AG09309 (cell line): ENCODE measurements at regions not wholly inside any gene's neighbourhood (a gene's known extent, or its start where the extent isn't known, plus 50 kb on each side); places are given as distances from the start of the nearest gene placed in this dataset.
"Not testable (repeated sequence)": the region's sequence is repeated elsewhere in the genome, so short reads cannot be mapped to it uniquely, and the experiment has no call there.

Experiments used
- DNase-seq: peaks from one replicate; pipeline ENCODE4 v3.0.0-alpha.2; 2010; ENCODE audit warnings: low read depth
- H3K4me3 ChIP-seq: 2 replicates; pipeline ENCODE4 v1.5.1; 2011; ENCODE audit warnings: mild to moderate bottlenecking, low read depth, low read length, moderate library complexity; ENCODE audit not compliant: control insufficient read depth

- not testable (repeated sequence) for H3K4me3 ChIP-seq, DNase-seq
Observed at GRCh38 chr21:5098010-5098743, 5423.2 kb upstream of the TPTE start.

GRCh38 chr21:5100604-5101174 lies 5420.7 kb upstream of the TPTE start:
- not testable (repeated sequence) for DNase-seq, H3K4me3 ChIP-seq

GRCh38 chr21:5101749-5102148 lies 5419.6 kb upstream of the TPTE start:
- H3K4me3 ChIP-seq, DNase-seq: not testable (repeated sequence)

- not testable (repeated sequence) for H3K4me3 ChIP-seq, DNase-seq
Observed at GRCh38 chr21:5103880-5104561, 5417.4 kb upstream of the TPTE start.

GRCh38 chr21:5104562-5104928 lies 5416.8 kb upstream of the TPTE start:
- not testable (repeated sequence) for DNase-seq, H3K4me3 ChIP-seq

- not testable (repeated sequence) for DNase-seq, H3K4me3 ChIP-seq
Observed at GRCh38 chr21:5105939-5106708, 5415.3 kb upstream of the TPTE start.

GRCh38 chr21:5106767-5107464 lies 5414.5 kb upstream of the TPTE start:
- H3K4me3 ChIP-seq, DNase-seq: not testable (repeated sequence)

- H3K4me3 ChIP-seq, DNase-seq: not testable (repeated sequence)
Observed at GRCh38 chr21:5107637-5108036, 5413.7 kb upstream of the TPTE start.

- DNase-seq, H3K4me3 ChIP-seq: not testable (repeated sequence)
Observed at GRCh38 chr21:5108048-5108775, 5413.2 kb upstream of the TPTE start.

- not testable (repeated sequence) for DNase-seq, H3K4me3 ChIP-seq
Observed at GRCh38 chr21:5111197-5111596, 5410.2 kb upstream of the TPTE start.

- not testable (repeated sequence) for H3K4me3 ChIP-seq, DNase-seq
Observed at GRCh38 chr21:5113092-5113491, 5408.3 kb upstream of the TPTE start.

- DNase-seq, result not testable (repeated sequence)
Observed at GRCh38 chr21:5114468-5114867, 5406.9 kb upstream of the TPTE start.

GRCh38 chr21:5114893-5115645 lies 5406.3 kb upstream of the TPTE start:
- not testable (repeated sequence) for H3K4me3 ChIP-seq, DNase-seq

More at GRCh38 chr21:5114468-5114867, 5406.9 kb upstream of the TPTE start:
- H3K4me3 ChIP-seq, result not testable (repeated sequence)

GRCh38 chr21:5115646-5116343 lies 5405.6 kb upstream of the TPTE start:
- DNase-seq, H3K4me3 ChIP-seq: not testable (repeated sequence)

GRCh38 chr21:5116344-5117123 lies 5404.8 kb upstream of the TPTE start:
- H3K4me3 ChIP-seq, DNase-seq: not testable (repeated sequence)

GRCh38 chr21:5117135-5117534 lies 5404.2 kb upstream of the TPTE start:
- not testable (repeated sequence) for DNase-seq, H3K4me3 ChIP-seq
